ENCODE measurements at regions not wholly inside any gene's neighbourhood (a gene's known extent, or its start where the extent isn't known, plus 50 kb on each side); places are given as distances from the start of the nearest gene placed in this dataset.
A peak's percentile ranks its signal among the peaks of the same experiment; 100 is the strongest.
"Not testable (repeated sequence)": the region's sequence is repeated elsewhere in the genome, so short reads cannot be mapped to it uniquely, and the experiment has no call there.

DNA sequence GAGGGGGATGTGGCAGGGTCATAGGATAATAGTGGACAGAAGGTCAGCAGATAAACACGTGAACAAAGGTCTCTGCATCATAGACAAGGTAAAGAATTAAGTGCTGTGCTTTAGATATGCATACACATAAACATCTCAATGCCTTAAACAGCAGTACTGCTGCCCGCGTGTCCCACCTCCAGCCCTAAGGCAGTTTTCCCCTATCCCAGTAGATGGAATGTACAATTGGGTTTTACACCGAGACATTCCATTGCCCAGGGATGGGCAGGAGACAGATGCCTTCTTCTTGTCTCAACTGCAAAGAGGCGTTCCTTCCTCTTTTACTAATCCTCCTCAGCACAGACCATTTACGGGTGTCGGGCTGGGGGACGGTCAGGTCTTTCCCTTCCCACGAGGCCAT is 81.7 kb upstream of the BTG3 start:
- not testable (repeated sequence) for H3K27me3 ChIP-seq (ENCODE audit: low read length); H3K79me2 ChIP-seq (ENCODE audit: low read length); H3K4me2 ChIP-seq (ENCODE audit: low read depth, low read length, poor library complexity, severe bottlenecking); H3K27ac ChIP-seq (ENCODE audit: low read length); H3K9ac ChIP-seq (ENCODE audit: low read length); DNase-seq; H4K20me1 ChIP-seq (ENCODE audit: insufficient read depth, low read depth, low read length); H3K36me3 ChIP-seq (ENCODE audit: insufficient read depth, low read length); H3K9me3 ChIP-seq (ENCODE audit: low read length); H3K9me2 ChIP-seq (replicated peaks; ENCODE audit: insufficient read depth, low read length); H3K4me3 ChIP-seq (ENCODE audit: low read length); H2AFZ ChIP-seq (ENCODE audit: low read length); H3K4me1 ChIP-seq (ENCODE audit: low read length)

DNA sequence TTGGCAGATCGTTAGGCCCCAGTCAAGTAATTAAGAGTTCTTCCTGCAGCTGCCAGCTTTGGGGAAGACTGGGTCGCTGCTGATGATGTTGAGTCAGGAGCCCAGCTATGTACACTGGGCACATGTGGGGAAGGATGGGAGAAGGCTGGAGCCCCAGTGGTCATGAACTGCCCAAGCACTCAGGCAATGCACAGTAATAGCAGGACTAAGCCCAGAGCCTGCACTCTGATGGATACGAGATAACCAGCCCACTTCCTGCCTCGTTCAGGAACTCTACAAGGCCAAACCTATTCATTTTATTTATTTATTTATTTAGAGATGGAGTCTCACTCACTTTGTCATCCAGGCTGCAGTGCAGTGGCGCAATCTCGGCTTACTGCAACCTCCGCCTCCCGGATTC is 81.1 kb upstream of the BTG3 start:
- Histone ChIP-seq H2AFZ (ENCODE audit: low read length) (no peak overlapping the region), H3K9me3 (ENCODE audit: low read length) (no peaks in the 10 kb centered on the region), H3K9me2 (replicated peaks; ENCODE audit: insufficient read depth, low read length) (no peaks in the 10 kb centered on the region), H3K79me2 (ENCODE audit: low read length) (no peaks in the 10 kb centered on the region), H3K27ac (ENCODE audit: low read length) (no peak overlapping the region), H3K9ac (ENCODE audit: low read length) (no peak overlapping the region), H3K36me3 (ENCODE audit: insufficient read depth, low read length) (no peaks in the 10 kb centered on the region), H3K4me2 (ENCODE audit: low read depth, low read length, poor library complexity, severe bottlenecking) (no peak overlapping the region), H4K20me1 (ENCODE audit: insufficient read depth, low read depth, low read length) (no peaks in the 10 kb centered on the region), H3K4me3 (ENCODE audit: low read length) (no peak overlapping the region), H3K4me1 (ENCODE audit: low read length) (no peaks in the 10 kb centered on the region), H3K27me3 (ENCODE audit: low read length) (no peaks in the 10 kb centered on the region)
- DNase-seq, result no peak

GRCh38 chr21:17690078-17690494 is 77.4 kb upstream of the BTG3 start:
- Histone ChIP-seq H3K36me3 (ENCODE audit: insufficient read depth, low read length) (no peaks in the 10 kb centered on the region), H3K27me3 (ENCODE audit: low read length) (no peaks in the 10 kb centered on the region), H3K4me2 (ENCODE audit: low read depth, low read length, poor library complexity, severe bottlenecking) (no peak overlapping the region), H3K27ac (ENCODE audit: low read length) (no peak overlapping the region), H3K4me1 (ENCODE audit: low read length) (no peaks in the 10 kb centered on the region), H3K4me3 (ENCODE audit: low read length) (no peak overlapping the region), H3K9me3 (ENCODE audit: low read length) (no peaks in the 10 kb centered on the region), H3K9ac (ENCODE audit: low read length) (no peak overlapping the region), H4K20me1 (ENCODE audit: insufficient read depth, low read depth, low read length) (no peaks in the 10 kb centered on the region), H2AFZ (ENCODE audit: low read length) (no peak overlapping the region), H3K79me2 (ENCODE audit: low read length) (no peaks in the 10 kb centered on the region), H3K9me2 (replicated peaks; ENCODE audit: insufficient read depth, low read length) (no peaks in the 10 kb centered on the region)
- DNase-seq, result no peak

DNA sequence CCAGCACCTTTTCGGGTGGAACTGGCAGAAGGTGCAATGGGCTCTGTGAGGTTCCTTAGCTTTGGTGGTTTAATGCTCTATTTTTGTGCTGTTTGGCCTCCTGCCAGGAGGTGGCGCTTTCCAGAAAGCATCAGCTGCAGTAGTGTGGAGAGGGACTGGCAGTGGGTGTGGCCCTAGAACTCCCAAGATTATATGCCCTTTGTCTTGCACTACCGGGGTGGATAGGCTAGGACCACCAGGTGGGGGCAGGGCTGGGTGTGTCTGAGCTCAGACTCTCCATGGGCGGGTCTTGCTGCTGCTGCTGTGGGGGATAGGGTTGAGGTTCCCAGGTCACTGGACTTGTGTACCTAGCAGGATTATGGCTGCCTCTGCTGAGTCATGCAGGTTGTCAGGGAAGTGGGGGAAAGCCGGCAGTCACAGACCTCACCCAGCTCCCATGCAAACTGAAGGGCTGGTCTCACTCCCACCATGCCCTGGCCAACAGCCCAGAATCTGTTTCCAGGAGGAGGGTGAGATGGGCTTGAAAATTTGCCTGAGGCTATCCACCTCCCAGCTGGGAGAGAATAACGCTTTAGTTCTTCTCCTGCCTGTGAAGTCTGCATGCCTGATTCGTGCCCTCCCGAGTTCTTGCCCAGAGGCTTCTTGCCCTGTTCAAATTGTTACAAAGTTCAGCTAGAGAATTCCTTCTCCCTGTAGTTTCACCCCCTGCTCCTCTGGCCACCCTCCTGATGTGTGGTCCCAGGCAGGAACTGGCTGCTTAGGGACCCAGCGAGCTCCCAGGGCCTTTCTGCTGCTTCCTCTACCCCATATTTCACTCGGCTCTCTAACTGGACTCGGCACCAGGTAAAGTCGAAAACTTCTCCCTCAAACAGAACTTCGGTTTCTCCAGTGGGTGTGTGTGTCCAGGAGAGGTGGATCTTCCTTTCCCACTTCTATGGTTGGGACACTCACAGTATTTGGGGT is 76.5 kb upstream of the BTG3 start:
- Histone ChIP-seq H3K79me2 (ENCODE audit: low read length) (no peaks in the 10 kb centered on the region), H3K4me2 (ENCODE audit: low read depth, low read length, poor library complexity, severe bottlenecking) (no peak overlapping the region), H2AFZ (ENCODE audit: low read length) (peak overlapping the region; percentile 50; the same call in 1 of the 2 replicates), H3K27ac (ENCODE audit: low read length) (no peak overlapping the region), H3K36me3 (ENCODE audit: insufficient read depth, low read length) (no peaks in the 10 kb centered on the region), H4K20me1 (ENCODE audit: insufficient read depth, low read depth, low read length) (no peaks in the 10 kb centered on the region), H3K9ac (ENCODE audit: low read length) (no peak overlapping the region), H3K27me3 (ENCODE audit: low read length) (no peaks in the 10 kb centered on the region), H3K9me3 (ENCODE audit: low read length) (no peaks in the 10 kb centered on the region), H3K4me3 (ENCODE audit: low read length) (no peak overlapping the region; the same call in 1 of the 2 replicates), H3K9me2 (replicated peaks; ENCODE audit: insufficient read depth, low read length) (no peaks in the 10 kb centered on the region), H3K4me1 (ENCODE audit: low read length) (no peaks in the 10 kb centered on the region)
- peak; percentile 60 for DNase-seq

DNA sequence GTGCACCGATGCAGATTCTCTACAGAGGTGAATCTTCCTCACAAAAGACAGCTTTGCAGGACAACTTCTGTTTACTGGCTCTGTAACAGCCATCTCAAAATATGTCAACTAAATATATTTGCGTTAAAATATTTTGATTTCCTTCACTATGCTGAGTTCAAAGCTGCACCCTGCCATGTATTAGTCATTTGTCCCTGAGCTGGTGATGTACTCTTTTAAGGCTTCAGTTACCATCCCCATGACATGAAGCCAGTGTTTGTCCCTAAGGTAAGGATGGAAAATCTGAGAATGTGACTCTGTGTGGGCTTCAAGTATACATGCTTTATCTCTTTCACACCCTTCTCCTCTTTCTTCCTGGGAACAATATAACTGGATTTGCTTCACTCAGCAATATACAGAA is 70.2 kb upstream of the BTG3 start:
- no peak for DNase-seq
- Histone ChIP-seq H3K4me3 (ENCODE audit: low read length) (no peak overlapping the region), H3K9ac (ENCODE audit: low read length) (no peak overlapping the region), H3K36me3 (ENCODE audit: insufficient read depth, low read length) (no peaks in the 10 kb centered on the region), H3K4me1 (ENCODE audit: low read length) (no peaks in the 10 kb centered on the region), H3K9me2 (replicated peaks; ENCODE audit: insufficient read depth, low read length) (no peaks in the 10 kb centered on the region), H3K27me3 (ENCODE audit: low read length) (no peaks in the 10 kb centered on the region), H3K79me2 (ENCODE audit: low read length) (no peaks in the 10 kb centered on the region), H4K20me1 (ENCODE audit: insufficient read depth, low read depth, low read length) (no peaks in the 10 kb centered on the region), H3K27ac (ENCODE audit: low read length) (no peak overlapping the region), H3K4me2 (ENCODE audit: low read depth, low read length, poor library complexity, severe bottlenecking) (no peak overlapping the region), H2AFZ (ENCODE audit: low read length) (no peak overlapping the region), H3K9me3 (ENCODE audit: low read length) (no peaks in the 10 kb centered on the region)

- DNase-seq, result peak; percentile 80
Measured at GRCh38 chr21:17679002-17679600, 66.4 kb upstream of the BTG3 start.

GRCh38 chr21:17676930-17677329 is 64.2 kb upstream of the BTG3 start:
- H3K4me2 ChIP-seq (ENCODE audit: low read depth, low read length, poor library complexity, severe bottlenecking); H3K27ac ChIP-seq (ENCODE audit: low read length); DNase-seq; H2AFZ ChIP-seq (ENCODE audit: low read length); H3K36me3 ChIP-seq (ENCODE audit: insufficient read depth, low read length); H3K4me1 ChIP-seq (ENCODE audit: low read length); H3K79me2 ChIP-seq (ENCODE audit: low read length); H3K4me3 ChIP-seq (ENCODE audit: low read length); H3K9ac ChIP-seq (ENCODE audit: low read length); H3K9me2 ChIP-seq (replicated peaks; ENCODE audit: insufficient read depth, low read length); H3K27me3 ChIP-seq (ENCODE audit: low read length); H4K20me1 ChIP-seq (ENCODE audit: insufficient read depth, low read depth, low read length); H3K9me3 ChIP-seq (ENCODE audit: low read length): not testable (repeated sequence)

More at GRCh38 chr21:17679002-17679600, 66.4 kb upstream of the BTG3 start:
- Histone ChIP-seq H3K9me2 (replicated peaks; ENCODE audit: insufficient read depth, low read length) (no peaks in the 10 kb centered on the region), H3K4me3 (ENCODE audit: low read length) (no peak overlapping the region), H3K27ac (ENCODE audit: low read length) (no peak overlapping the region), H3K79me2 (ENCODE audit: low read length) (no peaks in the 10 kb centered on the region), H3K9ac (ENCODE audit: low read length) (no peak overlapping the region), H3K36me3 (ENCODE audit: insufficient read depth, low read length) (no peaks in the 10 kb centered on the region), H3K4me2 (ENCODE audit: low read depth, low read length, poor library complexity, severe bottlenecking) (no peak overlapping the region), H3K4me1 (ENCODE audit: low read length) (no peaks in the 10 kb centered on the region), H2AFZ (ENCODE audit: low read length) (no peak overlapping the region), H3K27me3 (ENCODE audit: low read length) (no peaks in the 10 kb centered on the region), H4K20me1 (ENCODE audit: insufficient read depth, low read depth, low read length) (no peaks in the 10 kb centered on the region), H3K9me3 (ENCODE audit: low read length) (no peaks in the 10 kb centered on the region)

DNA sequence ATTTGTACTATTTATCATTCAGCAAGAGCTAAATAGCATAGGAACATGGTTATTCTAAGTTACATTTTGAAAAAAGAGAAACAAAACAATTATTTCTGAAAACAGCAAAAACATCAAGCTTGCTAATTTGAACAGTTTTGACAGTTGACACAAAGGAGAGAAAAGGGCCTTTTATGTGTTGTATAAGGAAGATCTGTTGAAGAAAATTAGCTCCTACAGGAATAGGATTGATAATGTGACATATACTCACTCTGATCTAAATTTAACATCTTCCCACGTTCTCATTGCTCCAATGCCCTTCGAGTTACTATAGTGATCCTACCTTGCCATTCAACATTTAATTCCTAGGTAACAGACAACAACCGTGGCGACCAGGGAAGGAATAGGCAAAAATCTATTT is 61.4 kb upstream of the BTG3 start:
- Histone ChIP-seq H3K9me2 (replicated peaks; ENCODE audit: insufficient read depth, low read length) (no peaks in the 10 kb centered on the region), H3K4me2 (ENCODE audit: low read depth, low read length, poor library complexity, severe bottlenecking) (no peak overlapping the region), H3K27me3 (ENCODE audit: low read length) (no peaks in the 10 kb centered on the region), H3K27ac (ENCODE audit: low read length) (no peak overlapping the region), H3K4me1 (ENCODE audit: low read length) (no peaks in the 10 kb centered on the region), H4K20me1 (ENCODE audit: insufficient read depth, low read depth, low read length) (no peaks in the 10 kb centered on the region), H3K9ac (ENCODE audit: low read length) (no peak overlapping the region), H3K36me3 (ENCODE audit: insufficient read depth, low read length) (no peaks in the 10 kb centered on the region), H3K79me2 (ENCODE audit: low read length) (no peaks in the 10 kb centered on the region), H3K4me3 (ENCODE audit: low read length) (no peak overlapping the region), H3K9me3 (ENCODE audit: low read length) (no peaks in the 10 kb centered on the region), H2AFZ (ENCODE audit: low read length) (no peak overlapping the region)
- DNase-seq, result no peak

All from Karpas-422 (cell line).